Adrenal gland (tissue), 9 donors: ENCODE measurements at regions not wholly inside any gene's neighbourhood (a gene's known extent, or its start where the extent isn't known, plus 50 kb on each side); places are given as distances from the start of the nearest gene placed in this dataset.

Source experiments
- DNase-seq, 7 donors: peaks; one replicate each; pipeline ENCODE4 v3.0.0-alpha.2; 2019 to 2020
- H3K27ac ChIP-seq, 5 donors: fragments of 200-600 bp; sonication (generic) in 4 of 5; 1 replicate in 3 of 5; 2 replicates in 2 of 5; pipeline versions ENCODE4 v1.5.1 to v1.8.0; 2016 to 2020; ENCODE audit warnings: mild to moderate bottlenecking in 1 of 5
- H3K27me3 ChIP-seq: fragments of 200-600 bp; 2 replicates; pipeline ENCODE4 v1.8.0; 2021
- H3K36me3 ChIP-seq, 2 donors: fragments of 200-600 bp; replicated peaks in 1 of 2; 1 replicate in 1 of 2; 2 replicates in 1 of 2; pipeline versions ENCODE4 v1.5.1 to v1.8.0; 2018 to 2022
- H3K4me1 ChIP-seq, 2 donors: fragments of 200-600 bp; replicated peaks in 1 of 2; 1 replicate in 1 of 2; 2 replicates in 1 of 2; pipeline versions ENCODE4 v1.5.1 to v1.8.0; 2018 to 2021
- H3K4me3 ChIP-seq, 4 donors: fragments of 200-600 bp; sonication (generic) in 3 of 4; one replicate each; pipeline ENCODE4 v1.5.1; 2016 to 2018
- H3K9me3 ChIP-seq, 3 donors: fragments of 200-600 bp; sonication (generic) in 1 of 3; replicated peaks in 1 of 3; 1 replicate in 2 of 3; 2 replicates in 1 of 3; pipeline versions ENCODE4 v1.5.1 to v1.8.0; 2016 to 2021
- CTCF ChIP-seq, 6 experiments: fragments of 450-650 bp in 4 of 6; fragments of 200-600 bp in 2 of 6; sonication (generic) in 1 of 6; IDR thresholded peaks; 1 replicate in 5 of 6; 2 replicates in 1 of 6; pipeline versions ENCODE4 v1.5.1 to v1.8.0; 2016 to 2021; ENCODE audit warnings: antibody characterized with exemption in 6 of 6, mild to moderate bottlenecking in 2 of 6, moderate library complexity in 1 of 6
- POLR2A ChIP-seq, 2 donors: fragments of 450-650 bp; IDR thresholded peaks; one replicate each; pipeline ENCODE4 v1.6.1; 2017; ENCODE audit warnings: antibody characterized with exemption in 2 of 2, mild to moderate bottlenecking in 2 of 2, moderate library complexity in 1 of 2
- WGBS, 4 donors: extraction: QIAGEN DNeasy Blood & Tissue Kit in 2 of 4; methylation state at CpG; one replicate each; pipeline versions ENCODE4 v1.1.5 to v1.1.7; 2013 to 2017; 5-methylcytosine and 5-hydroxymethylcytosine counted together
- intact Hi-C, 2 donors: fragments of 100-400 bp; cut with DNase I; formaldehyde crosslinking; loops; one replicate each; pipeline versions ENCODE4 v1.14.1 to v1.15.0; 2022 to 2023
- donor health status: healthy with polysubstance abuse.
- donor health status: Bipolar disorder and iron deficiency.
- donor health status: DM: yes; HTN: yes; CAD: no.
- donor health status: DM: no; HTN: no; CAD: no.
- donor health status: DM: no; HTN: no; CAD: no.

GRCh38 chr2:128797937-128798336 is 479.3 kb upstream of the HS6ST1 start:
- no peaks in the 10 kb centered on the region for H3K9me3 ChIP-seq
- intact Hi-C loops = no loop called here
- WGBS, 4 donors = 78 to 89% (median 81%) methylated on average over 6 of the region's 6 CpGs

GRCh38 chr2:128798502-128799283 is 480.0 kb upstream of the HS6ST1 start:
- Histone ChIP-seq H3K4me1 (no peaks in the 10 kb centered on the region), H3K36me3 (no peaks in the 10 kb centered on the region), H3K4me3 (no peak overlapping the region), H3K9me3 (no peaks in the 10 kb centered on the region), H3K27me3 (no peaks in the 10 kb centered on the region), H3K27ac (no peak overlapping the region)
- 74 to 88% (median 84%) methylated on average over 6 to 9 of the region's 9 CpGs for WGBS, 4 donors
- intact Hi-C loops = no loop called here
- TF ChIP-seq POLR2A (IDR thresholded peaks at IDR 0.05) (no peak), CTCF (IDR thresholded peaks at IDR 0.05) (no peak)
- peak in 3 of 7 donors; percentile 3 to 28 (median 4) for DNase-seq

More at GRCh38 chr2:128797937-128798336, 479.3 kb upstream of the HS6ST1 start:
- Histone ChIP-seq H3K4me3 (no peak overlapping the region), H3K27me3 (no peaks in the 10 kb centered on the region), H3K36me3 (no peaks in the 10 kb centered on the region), H3K4me1 (no peaks in the 10 kb centered on the region), H3K27ac (no peak overlapping the region)
- peak in 4 of 7 donors; percentile 4 to 43 (median 8) for DNase-seq
- TF ChIP-seq CTCF (IDR thresholded peaks at IDR 0.05) = no peak

GRCh38 chr2:128799284-128799552 is 480.6 kb upstream of the HS6ST1 start:
- no peak overlapping the region for H3K4me3 ChIP-seq
- H3K9me3 ChIP-seq = no peaks in the 10 kb centered on the region
- no peaks in the 10 kb centered on the region for H3K36me3 ChIP-seq
- no peak for TF ChIP-seq POLR2A (IDR thresholded peaks at IDR 0.05)
- no peak for TF ChIP-seq CTCF (IDR thresholded peaks at IDR 0.05)
- WGBS, 4 donors = 71 to 100% (median 84%) methylated on average over 1 of the region's 1 CpG
- no peak overlapping the region for H3K27ac ChIP-seq
- intact Hi-C loops = no loop called here
- DNase-seq = peak in 2 of 7 donors; percentile 5 to 41
- H3K27me3 ChIP-seq = no peaks in the 10 kb centered on the region
- no peaks in the 10 kb centered on the region for H3K4me1 ChIP-seq

- no peak overlapping the region for H3K4me3 ChIP-seq
- TF ChIP-seq CTCF (IDR thresholded peaks at IDR 0.05) (no peak), POLR2A (IDR thresholded peaks at IDR 0.05) (no peak)
- intact Hi-C loops = no loop called here
- H3K36me3 ChIP-seq = no peaks in the 10 kb centered on the region
- no peaks in the 10 kb centered on the region for H3K27me3 ChIP-seq
- DNase-seq = peak in 2 of 7 donors; percentile 4 to 9
- no peaks in the 10 kb centered on the region for H3K4me1 ChIP-seq
- no peaks in the 10 kb centered on the region for H3K9me3 ChIP-seq
- no peak overlapping the region for H3K27ac ChIP-seq
- 72 to 88% (median 79%) methylated on average over 2 of the region's 2 CpGs for WGBS, 4 donors
Observed at GRCh38 chr2:128799730-128800129, 481.1 kb upstream of the HS6ST1 start.
